Panc1 (cell line): ENCODE measurements at regions not wholly inside any gene's neighbourhood (a gene's known extent, or its start where the extent isn't known, plus 50 kb on each side); places are given as distances from the start of the nearest gene placed in this dataset.

Experiments
- CTCF ChIP-seq: fragments of 450-650 bp; IDR thresholded peaks from 2 replicates; pipeline ENCODE4 v1.5.1; 2017; ENCODE audit warnings: mild to moderate bottlenecking
- POLR2AphosphoS5 ChIP-seq: IDR thresholded peaks from 2 replicates; pipeline ENCODE4 v1.6.1; 2012; ENCODE audit warnings: mild to moderate bottlenecking, low read depth, low read length, moderate library complexity
- SIN3A ChIP-seq: IDR thresholded peaks from 2 replicates; pipeline ENCODE4 v1.6.1; 2012; ENCODE audit warnings: low read depth, mild to moderate bottlenecking, low read length, moderate library complexity, borderline replicate concordance; ENCODE audit not compliant: insufficient read depth

GRCh38 chr20:21623074-21623780, 82.2 kb upstream of the PAX1 start:
- no peak for TF ChIP-seq CTCF
- TF ChIP-seq POLR2AphosphoS5 = no peak
- no peak for TF ChIP-seq SIN3A
